ENCODE measurements at regions not wholly inside any gene's neighbourhood (a gene's known extent, or its start where the extent isn't known, plus 50 kb on each side); places are given as distances from the start of the nearest gene placed in this dataset.

DNA sequence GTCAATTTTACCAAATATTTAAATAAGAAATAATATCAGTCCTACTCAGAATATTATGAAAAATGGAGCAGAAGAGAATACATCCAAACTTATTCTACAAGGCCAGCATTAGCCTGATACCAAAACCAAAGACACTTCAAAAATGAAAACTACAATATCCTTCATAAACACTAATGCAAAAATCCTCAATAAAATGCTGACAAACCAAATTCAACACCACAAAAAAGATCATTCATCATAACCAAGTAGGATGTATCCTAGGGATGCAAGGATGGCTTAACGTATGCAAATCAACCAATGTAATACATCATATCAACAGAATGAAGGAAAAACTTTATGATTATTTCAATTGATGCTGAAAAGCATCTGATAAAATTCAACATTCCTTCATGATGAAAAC lies 352.4 kb upstream of the ADGRB3 start:
- POLR2A ChIA-PET (ENCODE audit: low non-redundant PET) = no interaction called here
- intact Hi-C loops (cut with micrococcal nuclease; ENCODE audit: unreplicated experiment) = no loop called here
- no peak for TF ChIP-seq EZH2 (IDR thresholded peaks at IDR 0.05; ENCODE audit: borderline replicate concordance, low read depth, low read length, poor library complexity, severe bottlenecking)
- TF ChIP-seq, protein P1, sequence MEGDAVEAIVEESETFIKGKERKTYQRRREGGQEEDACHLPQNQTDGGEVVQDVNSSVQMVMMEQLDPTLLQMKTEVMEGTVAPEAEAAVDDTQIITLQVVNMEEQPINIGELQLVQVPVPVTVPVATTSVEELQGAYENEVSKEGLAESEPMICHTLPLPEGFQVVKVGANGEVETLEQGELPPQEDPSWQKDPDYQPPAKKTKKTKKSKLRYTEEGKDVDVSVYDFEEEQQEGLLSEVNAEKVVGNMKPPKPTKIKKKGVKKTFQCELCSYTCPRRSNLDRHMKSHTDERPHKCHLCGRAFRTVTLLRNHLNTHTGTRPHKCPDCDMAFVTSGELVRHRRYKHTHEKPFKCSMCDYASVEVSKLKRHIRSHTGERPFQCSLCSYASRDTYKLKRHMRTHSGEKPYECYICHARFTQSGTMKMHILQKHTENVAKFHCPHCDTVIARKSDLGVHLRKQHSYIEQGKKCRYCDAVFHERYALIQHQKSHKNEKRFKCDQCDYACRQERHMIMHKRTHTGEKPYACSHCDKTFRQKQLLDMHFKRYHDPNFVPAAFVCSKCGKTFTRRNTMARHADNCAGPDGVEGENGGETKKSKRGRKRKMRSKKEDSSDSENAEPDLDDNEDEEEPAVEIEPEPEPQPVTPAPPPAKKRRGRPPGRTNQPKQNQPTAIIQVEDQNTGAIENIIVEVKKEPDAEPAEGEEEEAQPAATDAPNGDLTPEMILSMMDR (conservative IDR thresholded peaks at IDR 0.05; ENCODE audit: low read depth, low read length) = no peak

DNA sequence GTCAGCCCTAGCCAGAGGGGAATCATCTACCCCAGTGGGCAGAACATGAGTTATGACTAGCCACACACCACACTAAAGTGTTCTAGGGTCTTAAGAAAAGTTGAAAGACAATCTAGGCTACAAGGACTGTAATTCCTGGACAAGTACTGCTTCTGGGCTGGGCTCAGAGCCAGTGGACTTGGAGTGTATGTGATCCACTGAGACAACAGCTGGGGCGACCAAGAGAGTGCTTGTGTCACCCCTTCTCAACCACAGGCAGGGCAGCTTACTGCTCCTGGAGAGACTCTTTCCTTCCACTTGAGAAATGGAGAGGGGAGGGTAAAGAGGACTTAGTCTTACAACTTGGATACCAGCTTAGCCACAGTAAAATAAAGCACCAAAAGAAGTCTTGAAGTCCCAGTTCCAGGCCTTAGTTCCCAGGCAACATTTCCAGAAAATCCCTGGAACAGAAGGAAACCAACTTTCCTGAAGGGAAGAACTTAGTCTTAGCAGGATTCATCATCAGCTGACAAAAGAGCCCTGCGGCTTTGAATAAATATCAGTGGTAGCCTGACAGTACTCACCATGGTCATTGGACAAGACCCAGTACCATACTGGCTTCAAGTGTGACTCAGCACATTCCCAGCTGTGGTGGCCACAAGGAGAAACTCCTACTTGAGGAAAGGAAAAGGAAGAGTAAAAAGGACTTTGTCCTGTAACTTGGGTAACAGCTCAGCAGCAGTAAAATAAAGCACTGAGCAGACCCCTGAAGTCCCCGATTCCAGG lies 355.1 kb upstream of the ADGRB3 start:
- no peaks in the 10 kb centered on the region for H3K27me3 ChIP-seq (replicated peaks; ENCODE audit: insufficient read depth, low read depth, low read length, poor library complexity)
- POLR2A ChIA-PET (ENCODE audit: low non-redundant PET) = no interaction called here
- no peak for DNase-seq (ENCODE audit: low spot score)
- TF ChIP-seq, protein P1 (conservative IDR thresholded peaks at IDR 0.05; ENCODE audit: low read depth, low read length) = no peak
- no peak for TF ChIP-seq EZH2 (IDR thresholded peaks at IDR 0.05; ENCODE audit: borderline replicate concordance, low read depth, low read length, poor library complexity, severe bottlenecking)
- no peaks in the 10 kb centered on the region for H3K4me1 ChIP-seq (ENCODE audit: insufficient read depth, low read length, poor library complexity, severe bottlenecking)
- no peaks in the 10 kb centered on the region for H3K9me3 ChIP-seq (ENCODE audit: low read depth, low read length, poor library complexity, severe bottlenecking)
- H3K27ac ChIP-seq (ENCODE audit: low read depth, low read length, poor library complexity, severe bottlenecking) = no peak overlapping the region
- no peak overlapping the region for H3K4me3 ChIP-seq (ENCODE audit: low read depth, low read length, poor library complexity, severe bottlenecking)
- CTCF ChIA-PET = no interaction called here
- H3K36me3 ChIP-seq (ENCODE audit: insufficient read depth, low read length, poor library complexity, severe bottlenecking) = no peaks in the 10 kb centered on the region
- intact Hi-C loops (cut with micrococcal nuclease; ENCODE audit: unreplicated experiment) = no loop called here
- BruUV-seq (replicated peaks) = no TSS peak

More for the DNA sequence above, 352.4 kb upstream of the ADGRB3 start:
- BruUV-seq (replicated peaks) = no TSS peak
- Histone ChIP-seq H3K9me3 (ENCODE audit: low read depth, low read length, poor library complexity, severe bottlenecking) (no peaks in the 10 kb centered on the region), H3K36me3 (ENCODE audit: insufficient read depth, low read length, poor library complexity, severe bottlenecking) (no peaks in the 10 kb centered on the region), H3K4me3 (ENCODE audit: low read depth, low read length, poor library complexity, severe bottlenecking) (no peak overlapping the region), H3K27ac (ENCODE audit: low read depth, low read length, poor library complexity, severe bottlenecking) (no peak overlapping the region), H3K4me1 (ENCODE audit: insufficient read depth, low read length, poor library complexity, severe bottlenecking) (no peaks in the 10 kb centered on the region), H3K27me3 (replicated peaks; ENCODE audit: insufficient read depth, low read depth, low read length, poor library complexity) (no peaks in the 10 kb centered on the region)
- DNase-seq (ENCODE audit: low spot score) = no peak
- CTCF ChIA-PET = no interaction called here

DNA sequence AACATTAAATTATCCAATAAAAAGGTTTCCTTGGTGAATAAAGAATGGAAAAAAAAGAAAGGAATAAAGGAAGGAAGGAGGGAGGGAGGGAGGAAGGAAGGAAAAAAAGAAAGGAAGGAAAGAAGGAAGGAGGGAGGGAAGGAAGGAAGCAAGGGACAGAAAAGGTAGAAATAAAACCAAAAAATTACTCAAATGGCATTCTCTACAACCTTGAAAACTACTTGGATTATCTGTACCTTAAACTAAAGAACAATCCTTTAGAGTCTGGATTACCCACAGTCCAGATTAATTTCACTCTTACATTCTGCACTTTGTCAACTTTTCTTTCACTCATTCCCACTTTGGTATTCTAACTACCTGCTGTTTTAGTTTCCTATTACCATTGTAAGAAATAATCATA lies 361.8 kb upstream of the ADGRB3 start:
- H3K36me3 ChIP-seq (ENCODE audit: insufficient read depth, low read length, poor library complexity, severe bottlenecking) = no peaks in the 10 kb centered on the region
- TF ChIP-seq EZH2 (IDR thresholded peaks at IDR 0.05; ENCODE audit: borderline replicate concordance, low read depth, low read length, poor library complexity, severe bottlenecking) = no peak
- TF ChIP-seq, protein P1 (conservative IDR thresholded peaks at IDR 0.05; ENCODE audit: low read depth, low read length) = no peak
- POLR2A ChIA-PET (ENCODE audit: low non-redundant PET) = no interaction called here
- CTCF ChIA-PET = no interaction called here
- intact Hi-C loops (cut with micrococcal nuclease; ENCODE audit: unreplicated experiment) = no loop called here
- no peak overlapping the region for H3K27ac ChIP-seq (ENCODE audit: low read depth, low read length, poor library complexity, severe bottlenecking)
- no peak overlapping the region for H3K4me3 ChIP-seq (ENCODE audit: low read depth, low read length, poor library complexity, severe bottlenecking)
- DNase-seq (ENCODE audit: low spot score) = no peak
- no peaks in the 10 kb centered on the region for H3K9me3 ChIP-seq (ENCODE audit: low read depth, low read length, poor library complexity, severe bottlenecking)
- no peaks in the 10 kb centered on the region for H3K27me3 ChIP-seq (replicated peaks; ENCODE audit: insufficient read depth, low read depth, low read length, poor library complexity)
- no peaks in the 10 kb centered on the region for H3K4me1 ChIP-seq (ENCODE audit: insufficient read depth, low read length, poor library complexity, severe bottlenecking)
- no TSS peak for BruUV-seq (replicated peaks)

Measured in A673 (cell line).